NCI-H1092 treated with DMSO at 0.1 percent for 48 hours (cell line): ENCODE measurements at regions not wholly inside any gene's neighbourhood (a gene's known extent, or its start where the extent isn't known, plus 50 kb on each side); places are given as distances from the start of the nearest gene placed in this dataset.

Experiments
- DNase-seq: peaks from one replicate; lab custom pipeline; 2025; lab: John Stamatoyannopoulos, UW

DNA sequence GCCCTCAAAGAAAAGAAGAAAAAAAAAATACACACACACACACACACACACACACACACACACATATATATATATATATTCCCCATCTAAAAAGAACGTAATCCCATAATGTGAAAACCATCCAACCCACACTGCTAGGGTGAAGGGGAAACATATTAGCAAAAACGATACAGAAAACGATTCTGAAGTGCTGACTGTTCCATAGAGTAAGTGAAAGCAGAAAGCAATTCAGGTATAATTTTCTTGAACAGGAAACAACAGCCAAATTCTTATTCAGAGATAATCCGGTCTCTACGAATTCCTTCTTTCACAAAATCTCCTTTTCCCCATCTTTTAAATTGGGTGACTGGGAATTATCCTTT, 393.5 kb downstream of the NOVA1 start:
- DNase-seq, result no peak

DNA sequence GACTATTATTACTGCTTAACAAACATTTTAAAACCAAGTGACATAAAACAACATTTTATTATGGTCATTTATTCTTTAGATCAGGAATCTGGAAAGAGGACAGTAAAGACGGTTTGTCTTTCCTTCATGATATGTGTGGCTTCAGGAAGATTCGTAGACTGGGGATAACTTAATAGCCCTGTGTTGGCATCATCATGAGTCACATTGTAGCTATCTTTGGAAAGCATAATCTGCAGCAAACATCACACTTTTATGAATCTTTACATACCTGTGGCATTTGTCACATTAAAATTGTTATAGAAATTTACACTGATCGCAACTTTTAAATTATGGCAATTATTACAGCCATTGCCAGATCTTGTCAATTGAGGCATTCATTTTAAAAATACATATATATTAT, 397.1 kb downstream of the NOVA1 start:
- DNase-seq, result no peak

DNA sequence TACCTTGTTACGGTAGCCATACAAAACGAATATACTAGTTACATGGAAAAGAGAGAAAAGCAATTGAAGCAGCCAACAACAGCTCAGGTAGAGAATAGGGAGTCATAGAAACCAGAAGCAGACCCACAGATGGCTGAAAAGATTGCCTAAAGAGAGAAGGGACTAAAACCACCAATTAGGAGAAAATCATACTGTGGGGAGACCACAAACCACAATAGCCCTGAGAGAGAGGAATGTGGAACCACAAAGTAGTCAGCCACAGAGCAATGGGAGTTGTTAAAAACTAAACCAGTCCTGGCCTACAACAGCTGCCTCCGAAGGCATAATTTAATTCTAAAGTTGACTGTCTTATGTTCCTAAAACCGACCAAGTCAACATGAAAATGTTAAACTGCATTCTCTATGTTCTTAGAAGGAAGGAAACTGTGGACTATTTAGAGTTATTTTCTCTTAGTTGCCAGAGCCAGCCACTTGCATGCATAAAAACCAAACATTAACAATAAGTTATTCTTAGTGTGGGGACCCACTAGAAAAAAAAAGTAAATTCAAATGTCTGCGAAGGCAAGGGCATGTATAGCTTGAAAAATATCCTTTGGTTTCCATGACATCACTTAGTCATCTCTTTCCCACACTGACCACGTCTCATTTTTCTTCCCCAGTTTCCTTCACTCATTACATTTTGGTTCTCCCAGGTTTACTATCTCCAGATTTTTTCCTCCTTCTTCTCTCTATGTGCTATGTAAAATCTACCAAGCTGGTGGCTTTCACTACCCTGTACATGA, 398.1 kb downstream of the NOVA1 start:
- DNase-seq, result no peak

DNA sequence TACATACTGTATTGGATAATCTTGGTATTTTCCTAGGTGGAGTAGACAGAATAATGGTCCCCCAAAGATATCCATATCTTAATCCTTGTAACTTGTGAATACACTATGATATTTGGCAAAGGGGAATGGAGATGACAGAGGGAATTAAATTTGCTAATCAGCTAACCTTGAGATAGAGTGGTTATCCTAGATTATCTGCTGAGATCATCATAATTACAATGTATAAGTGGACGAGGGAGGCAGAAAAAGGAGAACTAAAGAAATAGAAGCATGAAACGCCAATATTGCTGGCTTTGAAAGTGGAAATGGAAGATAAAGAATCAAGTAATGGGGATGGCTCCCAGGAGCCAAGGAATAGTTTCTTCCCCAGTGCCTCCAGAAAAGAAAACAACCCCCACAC, 398.7 kb downstream of the NOVA1 start:
- no peak for DNase-seq

GRCh38 chr14:26194816-26195215, 403.0 kb downstream of the NOVA1 start:
- DNase-seq, result no peak

GRCh38 chr14:26191671-26192070, 406.2 kb downstream of the NOVA1 start:
- DNase-seq, result no peak

- DNase-seq, result no peak
Measured at GRCh38 chr14:26191123-26191522, 406.7 kb downstream of the NOVA1 start.

DNA sequence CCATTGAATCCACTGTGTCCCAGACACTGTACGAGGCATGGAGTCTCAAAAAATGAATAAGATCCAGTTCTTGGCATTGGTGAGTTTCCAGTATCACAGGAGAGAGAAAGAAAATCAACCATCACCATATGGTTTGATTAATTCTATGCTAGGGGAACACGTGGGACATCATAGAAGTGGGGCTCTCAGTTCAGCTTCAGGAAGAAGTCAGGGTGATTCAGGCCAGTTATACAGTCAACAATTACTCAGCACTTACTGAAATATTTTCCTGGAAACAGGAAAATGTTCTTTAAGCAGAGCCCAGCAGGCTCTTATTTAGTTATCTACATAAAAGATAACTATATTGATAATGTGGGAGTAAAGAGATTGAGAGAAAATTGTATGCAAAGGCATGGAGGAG, 407.2 kb downstream of the NOVA1 start:
- no peak for DNase-seq

DNA sequence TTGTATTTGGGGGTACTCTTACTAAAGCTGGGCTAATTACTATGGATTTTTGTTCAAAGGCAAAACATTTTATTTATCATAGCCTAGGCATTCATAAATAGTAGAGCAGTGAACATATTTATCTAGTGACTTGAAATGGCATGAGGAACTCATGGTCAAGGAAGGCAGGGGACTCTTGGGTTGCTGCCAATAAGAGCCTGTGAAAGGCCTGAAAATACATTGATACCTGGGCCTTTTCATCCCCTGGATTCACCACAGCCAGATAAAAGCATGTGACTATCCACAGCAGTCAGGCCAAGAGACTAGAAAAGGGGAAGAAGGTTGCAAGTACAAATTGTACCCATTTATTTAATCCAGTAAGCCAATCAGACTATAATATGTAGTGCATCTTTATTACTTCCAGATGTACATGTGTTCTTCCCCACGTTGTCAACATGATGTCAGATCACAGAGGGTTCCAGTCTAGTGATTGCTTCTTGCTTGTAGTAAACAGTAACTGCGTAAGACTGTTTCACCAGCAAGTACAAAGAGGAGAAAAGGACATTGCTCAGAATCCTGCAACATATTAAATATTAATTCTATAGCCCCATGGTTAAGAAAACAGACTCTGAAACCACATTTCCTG, 409.7 kb downstream of the NOVA1 start:
- DNase-seq, result no peak

- DNase-seq, result peak; percentile 54
Measured at GRCh38 chr14:26180221-26180620, 417.6 kb downstream of the NOVA1 start.

GRCh38 chr14:26175658-26176057, 422.2 kb downstream of the NOVA1 start:
- DNase-seq, result no peak

DNA sequence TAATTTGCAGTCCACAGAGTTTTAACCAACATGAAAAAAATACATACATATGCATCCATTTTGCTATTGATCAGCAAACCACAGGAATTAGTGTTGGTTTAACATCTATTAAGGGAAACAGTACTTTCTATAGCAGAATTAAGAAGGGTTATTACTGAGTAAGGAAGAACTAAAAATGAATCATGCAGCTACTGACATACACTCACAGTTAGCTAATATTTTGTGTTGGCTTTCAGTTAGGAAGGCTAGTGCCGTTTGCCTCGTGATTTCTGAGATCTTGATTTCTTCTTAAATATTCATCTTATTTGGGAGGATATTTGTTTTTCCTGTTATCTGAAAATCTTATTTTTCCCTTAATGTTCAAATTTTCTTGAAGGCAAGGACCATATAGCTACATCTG, 423.4 kb downstream of the NOVA1 start:
- DNase-seq, result no peak

- peak; percentile 20 for DNase-seq
Measured at GRCh38 chr14:26173581-26174110, 424.2 kb downstream of the NOVA1 start.

DNA sequence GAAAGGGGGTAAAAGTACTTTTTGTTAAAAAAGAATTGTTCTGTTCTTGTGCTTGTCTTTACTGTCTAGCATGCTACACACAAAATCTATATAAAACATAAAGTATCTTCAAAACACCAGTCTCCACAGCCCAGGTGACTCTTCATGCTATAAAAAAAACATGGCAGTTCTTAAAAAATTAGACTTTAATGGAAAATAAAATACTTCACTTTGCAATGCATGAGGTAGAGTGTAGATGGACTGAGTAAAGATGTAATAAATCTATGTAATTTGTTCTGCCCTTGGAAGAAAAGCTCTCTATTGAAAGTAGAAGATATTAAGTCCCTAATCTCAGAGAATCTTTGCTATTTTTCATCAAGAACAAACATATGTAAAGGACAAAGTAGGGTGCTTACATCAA, 425.4 kb downstream of the NOVA1 start:
- no peak for DNase-seq

- no peak for DNase-seq
Measured at GRCh38 chr14:26170885-26171284, 426.9 kb downstream of the NOVA1 start.

- peak; percentile 72 for DNase-seq
Measured at GRCh38 chr14:26163761-26164160, 434.1 kb downstream of the NOVA1 start.

DNA sequence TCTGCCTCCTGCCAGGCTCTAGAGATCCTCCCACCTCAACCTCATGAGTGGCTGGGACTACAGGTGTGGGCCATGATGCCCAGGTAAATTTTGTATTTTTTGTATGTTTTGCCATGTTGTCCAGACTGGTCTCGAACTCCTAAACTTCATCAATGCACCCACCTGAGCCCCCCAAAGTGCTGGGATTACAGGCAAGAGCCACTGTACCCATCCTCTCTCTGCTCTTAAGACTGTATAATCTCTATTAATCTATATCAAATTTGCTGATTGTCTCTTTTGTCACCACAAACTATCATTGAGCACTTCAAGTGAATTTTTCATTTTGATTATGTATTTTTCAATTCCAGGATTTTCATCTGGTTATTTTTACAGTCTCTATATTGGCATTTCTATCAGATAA, 440.3 kb downstream of the NOVA1 start:
- no peak for DNase-seq

- DNase-seq, result no peak
Measured at GRCh38 chr14:26143057-26143456, 454.8 kb downstream of the NOVA1 start.

DNA sequence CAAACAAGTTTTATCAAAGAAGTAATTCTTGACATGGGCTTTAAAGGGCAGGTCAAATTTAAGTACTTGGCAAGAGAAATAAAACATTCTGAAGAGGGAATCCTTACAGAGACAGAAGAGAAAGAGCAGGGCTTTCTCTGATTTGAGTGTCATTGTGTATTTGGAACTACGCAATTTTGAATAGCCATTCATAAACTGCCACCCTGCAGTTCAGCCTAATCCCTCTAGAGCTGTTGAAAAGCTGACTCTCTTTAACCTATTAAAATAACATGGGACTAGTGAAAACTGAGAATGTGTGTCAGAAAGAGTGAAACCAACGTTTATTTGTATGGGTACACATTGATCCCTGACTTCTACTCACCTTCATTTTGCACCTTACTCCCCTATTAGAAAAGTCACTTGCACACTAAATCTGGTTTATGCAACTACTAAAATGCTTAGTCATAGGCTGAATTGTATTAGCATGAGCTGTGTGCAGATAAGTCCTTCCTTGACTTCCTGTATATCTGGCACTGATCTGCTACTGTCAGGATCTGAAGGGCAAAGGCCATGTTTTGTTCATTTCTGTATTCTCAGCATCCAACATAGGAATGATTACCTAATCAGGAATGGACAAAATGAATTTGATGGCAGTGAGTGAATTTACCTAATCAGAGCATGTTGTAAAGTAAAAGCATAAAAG, 458.9 kb downstream of the NOVA1 start:
- no peak for DNase-seq

- DNase-seq, result no peak
Measured at GRCh38 chr14:26137161-26137560, 460.7 kb downstream of the NOVA1 start.

DNA sequence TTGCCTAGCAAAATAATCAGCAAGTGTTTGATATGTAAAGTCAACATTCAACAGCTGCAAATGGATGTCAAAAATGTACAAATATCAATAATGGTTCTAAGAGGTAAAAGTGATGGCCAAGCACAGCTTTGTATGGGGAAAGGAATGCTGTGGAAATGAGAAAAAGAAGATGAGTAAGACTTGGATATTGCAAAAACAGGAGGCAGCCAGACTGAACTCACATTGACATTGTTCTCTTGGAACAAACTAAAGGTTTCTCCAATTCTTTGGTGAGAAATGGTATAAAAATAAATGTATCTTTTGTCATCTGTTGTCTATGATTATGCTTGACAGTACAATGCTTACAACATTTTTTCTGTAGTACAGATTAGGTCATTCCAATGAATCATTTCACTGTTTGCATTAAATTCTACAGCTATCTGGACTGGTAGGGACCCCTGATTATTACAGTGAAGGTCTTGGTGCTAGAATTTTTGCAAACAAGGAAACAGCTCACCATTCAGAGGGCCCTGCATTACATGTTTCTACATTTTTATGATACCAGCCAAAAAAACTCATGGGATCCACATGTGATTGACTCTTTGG, 465.7 kb downstream of the NOVA1 start:
- no peak for DNase-seq

DNA sequence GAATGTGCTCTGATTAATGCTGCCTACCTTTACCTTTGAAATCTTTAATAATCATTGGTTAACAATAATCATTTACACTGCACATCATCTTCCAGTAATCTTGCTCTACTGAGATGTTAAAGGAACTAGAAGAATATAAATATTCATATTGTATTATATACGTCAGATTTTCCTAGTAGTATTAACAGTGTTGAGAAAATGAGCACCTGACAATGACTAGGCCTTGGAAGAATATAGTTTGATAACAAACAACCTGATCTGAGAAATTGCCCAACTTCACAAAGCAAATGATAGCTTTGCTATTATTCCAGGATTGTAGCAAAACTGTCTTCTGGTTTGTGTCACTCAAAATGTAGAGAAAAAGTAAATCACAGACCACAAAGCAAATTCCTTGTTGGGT, 467.1 kb downstream of the NOVA1 start:
- DNase-seq, result no peak
